Progenitor cell of endocrine pancreas (in vitro differentiated cells): ENCODE measurements at regions not wholly inside any gene's neighbourhood (a gene's known extent, or its start where the extent isn't known, plus 50 kb on each side); places are given as distances from the start of the nearest gene placed in this dataset.

Experiments
- DNase-seq: peaks from one replicate; pipeline ENCODE4 v3.0.0; 2021; ENCODE audit warnings: low spot score; ENCODE audit not compliant: unreplicated experiment
- H3K27ac Mint-ChIP-seq: 2 replicates; pipeline ENCODE4 v1.8.0; 2021; ENCODE audit warnings: mild to moderate bottlenecking, moderate library complexity, mixed read lengths
- H3K27me3 Mint-ChIP-seq: 2 replicates; pipeline ENCODE4 v1.8.0; 2021; ENCODE audit warnings: mixed read lengths
- H3K36me3 Mint-ChIP-seq: 2 replicates; pipeline ENCODE4 v1.8.0; 2022; ENCODE audit warnings: mixed read lengths; ENCODE audit not compliant: insufficient read depth
- H3K4me1 Mint-ChIP-seq: 2 replicates; pipeline ENCODE4 v1.8.0; 2021; ENCODE audit warnings: low read depth, mixed read lengths
- H3K4me3 Mint-ChIP-seq: 2 replicates; pipeline ENCODE4 v1.8.0; 2021; ENCODE audit warnings: low read depth, mild to moderate bottlenecking, moderate library complexity, mixed read lengths
- H3K9me3 Mint-ChIP-seq: 2 replicates; pipeline ENCODE4 v1.8.0; 2021; ENCODE audit warnings: low read depth, mixed read lengths
- TF ChIP-seq, protein P1 (sequence below): fragments of 200-600 bp; sonication (generic); IDR thresholded peaks from one replicate; pipeline ENCODE4 v1.5.0; 2021; ENCODE audit warnings: antibody characterized with exemption, mild to moderate bottlenecking; ENCODE audit not compliant: unreplicated experiment

DNA sequence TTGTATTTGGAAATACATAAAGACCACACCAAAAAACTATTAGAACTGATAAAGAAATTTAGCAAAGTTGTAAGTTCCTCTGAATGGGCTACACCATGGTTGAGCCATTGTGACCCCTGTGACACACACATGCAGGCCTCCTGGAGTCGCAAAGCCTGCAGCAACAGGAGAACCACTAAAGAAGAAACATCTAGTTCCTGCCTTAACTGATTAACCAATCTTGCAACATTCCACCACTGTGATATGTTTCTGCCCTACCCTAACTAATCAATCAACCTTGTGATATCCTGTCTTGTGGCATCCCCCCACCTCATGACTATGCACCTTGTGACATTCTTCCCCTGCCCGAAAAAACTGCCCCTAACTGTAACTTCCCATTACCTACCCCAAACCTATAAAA is 401.8 kb downstream of the PRDM5 start:
- no peak for DNase-seq
- H3K4me1 Mint-ChIP-seq, result peaks cover 10% of the 10 kb centered on the region
- TF ChIP-seq, protein P1, sequence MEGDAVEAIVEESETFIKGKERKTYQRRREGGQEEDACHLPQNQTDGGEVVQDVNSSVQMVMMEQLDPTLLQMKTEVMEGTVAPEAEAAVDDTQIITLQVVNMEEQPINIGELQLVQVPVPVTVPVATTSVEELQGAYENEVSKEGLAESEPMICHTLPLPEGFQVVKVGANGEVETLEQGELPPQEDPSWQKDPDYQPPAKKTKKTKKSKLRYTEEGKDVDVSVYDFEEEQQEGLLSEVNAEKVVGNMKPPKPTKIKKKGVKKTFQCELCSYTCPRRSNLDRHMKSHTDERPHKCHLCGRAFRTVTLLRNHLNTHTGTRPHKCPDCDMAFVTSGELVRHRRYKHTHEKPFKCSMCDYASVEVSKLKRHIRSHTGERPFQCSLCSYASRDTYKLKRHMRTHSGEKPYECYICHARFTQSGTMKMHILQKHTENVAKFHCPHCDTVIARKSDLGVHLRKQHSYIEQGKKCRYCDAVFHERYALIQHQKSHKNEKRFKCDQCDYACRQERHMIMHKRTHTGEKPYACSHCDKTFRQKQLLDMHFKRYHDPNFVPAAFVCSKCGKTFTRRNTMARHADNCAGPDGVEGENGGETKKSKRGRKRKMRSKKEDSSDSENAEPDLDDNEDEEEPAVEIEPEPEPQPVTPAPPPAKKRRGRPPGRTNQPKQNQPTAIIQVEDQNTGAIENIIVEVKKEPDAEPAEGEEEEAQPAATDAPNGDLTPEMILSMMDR, result no peak
- no peak overlapping the region for H3K4me3 Mint-ChIP-seq
- H3K27me3 Mint-ChIP-seq, result no peaks in the 10 kb centered on the region
- peaks cover 4% of the 10 kb centered on the region for H3K9me3 Mint-ChIP-seq
- H3K36me3 Mint-ChIP-seq, result no peaks in the 10 kb centered on the region
- no peak overlapping the region for H3K27ac Mint-ChIP-seq

DNA sequence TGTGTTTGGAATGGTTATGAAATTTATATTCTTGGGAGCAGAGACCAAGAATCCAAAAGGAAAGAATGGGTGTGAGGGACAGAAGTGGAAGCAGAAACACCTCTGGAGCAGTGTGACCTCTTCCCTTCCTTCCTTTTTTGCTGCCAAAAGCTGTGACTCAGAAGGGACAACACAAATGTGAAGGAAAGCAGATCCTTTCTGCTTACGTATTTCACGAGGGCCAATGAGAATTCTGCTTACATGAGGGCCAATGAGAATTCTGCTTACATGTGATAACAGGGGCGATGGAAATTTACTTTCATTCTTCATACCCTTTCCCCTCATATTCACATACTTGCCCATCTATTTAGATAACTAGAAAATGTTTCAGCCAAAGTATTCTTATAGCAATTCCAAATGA is 404.6 kb downstream of the PRDM5 start:
- TF ChIP-seq, protein P1, result no peak
- H3K27ac Mint-ChIP-seq, result no peak overlapping the region
- H3K4me1 Mint-ChIP-seq, result peaks cover 8% of the 10 kb centered on the region
- no peaks in the 10 kb centered on the region for H3K36me3 Mint-ChIP-seq
- no peak overlapping the region for H3K4me3 Mint-ChIP-seq
- H3K27me3 Mint-ChIP-seq, result no peaks in the 10 kb centered on the region
- peaks cover 15% of the 10 kb centered on the region for H3K9me3 Mint-ChIP-seq
- DNase-seq, result no peak

- TF ChIP-seq, protein P1, result no peak
- H3K36me3 Mint-ChIP-seq, result no peaks in the 10 kb centered on the region
- no peak for DNase-seq
- H3K27me3 Mint-ChIP-seq, result no peaks in the 10 kb centered on the region
- peaks cover 30% of the 10 kb centered on the region for H3K9me3 Mint-ChIP-seq
- H3K4me3 Mint-ChIP-seq, result no peak overlapping the region
- H3K27ac Mint-ChIP-seq, result no peak overlapping the region
- H3K4me1 Mint-ChIP-seq, result no peaks in the 10 kb centered on the region
These were observed 412.8 kb downstream of the PRDM5 start for GRCh38 chr4:120509719-120510118.

DNA sequence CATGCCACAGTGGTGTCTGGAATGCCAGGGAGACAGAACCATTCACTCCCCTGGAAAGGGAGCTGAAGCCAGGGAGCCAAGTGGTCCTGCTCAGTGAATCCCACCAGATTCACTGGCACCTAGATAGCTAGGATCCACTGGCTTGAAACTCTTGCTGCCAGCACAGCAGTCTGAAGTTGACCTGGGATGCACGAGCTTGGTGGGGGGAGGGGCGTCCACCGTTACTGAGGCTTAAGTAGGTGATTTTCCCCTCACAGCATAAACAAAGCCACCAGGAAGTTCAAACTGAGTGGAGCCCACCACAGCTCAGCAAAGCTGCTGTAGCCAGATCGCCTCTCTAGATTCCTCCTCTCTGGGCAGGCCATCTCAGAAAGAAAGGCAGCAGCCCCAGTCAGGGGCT is 413.3 kb downstream of the PRDM5 start:
- no peak overlapping the region for H3K4me3 Mint-ChIP-seq
- TF ChIP-seq, protein P1, result no peak
- H3K36me3 Mint-ChIP-seq, result no peaks in the 10 kb centered on the region
- no peaks in the 10 kb centered on the region for H3K4me1 Mint-ChIP-seq
- H3K27ac Mint-ChIP-seq, result no peak overlapping the region
- DNase-seq, result no peak
- H3K27me3 Mint-ChIP-seq, result no peaks in the 10 kb centered on the region
- H3K9me3 Mint-ChIP-seq, result peaks cover 28% of the 10 kb centered on the region

DNA sequence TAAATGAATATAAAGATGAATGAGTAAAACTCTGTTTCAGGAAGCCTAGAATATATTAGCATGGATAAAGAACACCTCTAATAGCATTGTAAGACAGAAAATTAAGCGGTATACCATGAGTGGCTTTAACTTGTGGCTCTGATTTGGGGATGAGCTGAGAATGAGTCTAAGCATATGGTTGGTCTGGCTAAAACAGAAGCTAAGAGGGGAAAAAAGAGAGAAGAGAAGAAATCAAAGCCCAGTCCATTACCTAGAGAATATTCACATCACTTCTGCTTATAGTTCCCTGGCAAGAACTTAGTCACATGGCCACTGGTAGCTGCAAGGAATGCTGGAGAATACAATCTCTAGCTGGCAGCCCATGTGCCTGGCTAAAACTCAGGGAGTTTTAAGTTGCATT is 414.5 kb downstream of the PRDM5 start:
- H3K27ac Mint-ChIP-seq, result no peak overlapping the region
- H3K27me3 Mint-ChIP-seq, result no peaks in the 10 kb centered on the region
- H3K36me3 Mint-ChIP-seq, result no peaks in the 10 kb centered on the region
- no peaks in the 10 kb centered on the region for H3K4me1 Mint-ChIP-seq
- no peak overlapping the region for H3K4me3 Mint-ChIP-seq
- DNase-seq, result no peak
- H3K9me3 Mint-ChIP-seq, result peaks cover 20% of the 10 kb centered on the region
- TF ChIP-seq, protein P1, result no peak
